AG04449 (cell line): ENCODE measurements at regions not wholly inside any gene's neighbourhood (a gene's known extent, or its start where the extent isn't known, plus 50 kb on each side); places are given as distances from the start of the nearest gene placed in this dataset.
"Not testable (repeated sequence)": the region's sequence is repeated elsewhere in the genome, so short reads cannot be mapped to it uniquely, and the experiment has no call there.

Source experiments
- CTCF ChIA-PET: fragments of 350-600 bp; formaldehyde crosslinking; extraction: SDS; loops from one replicate; lab custom pipeline; 2021; ENCODE audit warnings: antibody characterized with exemption; lab: Yijun Ruan, JAX
- POLR2A ChIA-PET: fragments of 400-600, 350-600 bp; formaldehyde crosslinking; extraction: SDS; loops from one replicate; lab custom pipeline; 2020; ENCODE audit warnings: antibody characterized with exemption, inconsistent platforms; lab: Yijun Ruan, JAX
- DNase-seq: peaks from one replicate; pipeline ENCODE4 v3.0.0-alpha.2; 2010; ENCODE audit warnings: low read depth, low spot score
- H3K4me3 ChIP-seq: 2 replicates; pipeline ENCODE4 v1.5.1; 2011; ENCODE audit warnings: low read depth, mild to moderate bottlenecking, control low read depth, low read length
- CTCF ChIP-seq: IDR thresholded peaks from one replicate; pipeline ENCODE4 v1.5.1; 2011; ENCODE audit warnings: mild to moderate bottlenecking, moderate library complexity, low read length, control low read depth, inconsistent platforms; ENCODE audit not compliant: insufficient read depth; ENCODE audit errors: missing control alignments

- ChIA-PET CTCF (interaction anchor here (0.9 to 2.8 kb wide), 8 partner anchors 11 to 306 kb away, joined by 3 to 22 read pairs (median 4); no protein-coding TSS in a partner anchor), POLR2A (interaction anchor here (0.7 kb wide), 1 partner anchor 183 kb away, joined by 3 read pairs; the partner anchor contains the start of gene LMCD1)
- TF ChIP-seq CTCF = no peak
Measured at GRCh38 chr3:8317661-8318649, 183.7 kb upstream of the LMCD1 start.

GRCh38 chr3:8319935-8320634 is 181.5 kb upstream of the LMCD1 start:
- H3K4me3 ChIP-seq = no peak overlapping the region
- ChIA-PET CTCF (interaction anchor here (1.8 to 8.8 kb wide), 3 partner anchors 17 to 302 kb away, joined by 4 to 171 read pairs (median 22); no protein-coding TSS in a partner anchor), POLR2A (no interaction called here)
- TF ChIP-seq CTCF = no peak
- peak; percentile 69 for DNase-seq

More at GRCh38 chr3:8317661-8318649, 183.7 kb upstream of the LMCD1 start:
- DNase-seq = peak; percentile 40
- H3K4me3 ChIP-seq = no peak overlapping the region

- H3K4me3 ChIP-seq = no peak overlapping the region
- CTCF ChIA-PET = interaction anchor here (1.5 to 8.8 kb wide), 3 partner anchors 18 to 96 kb away, joined by 6 to 171 read pairs (median 22); no protein-coding TSS in a partner anchor
- no peak for TF ChIP-seq CTCF
- DNase-seq = no peak
- POLR2A ChIA-PET = no interaction called here
Measured at GRCh38 chr3:8320711-8321458, 180.7 kb upstream of the LMCD1 start.

- no peak for DNase-seq
- ChIA-PET CTCF (interaction anchor here (0.6 to 8.8 kb wide), 22 partner anchors 8 to 300 kb away, joined by 3 to 171 read pairs (median 4); no protein-coding TSS in a partner anchor), POLR2A (no interaction called here)
- TF ChIP-seq CTCF = peak; percentile 75
- no peak overlapping the region for H3K4me3 ChIP-seq
Measured at GRCh38 chr3:8324747-8325146, 176.9 kb upstream of the LMCD1 start.

- POLR2A ChIA-PET = no interaction called here
- no peak for TF ChIP-seq CTCF
- CTCF ChIA-PET = interaction anchor here (0.6 to 8.8 kb wide), 11 partner anchors 12 to 297 kb away, joined by 3 to 171 read pairs (median 7); no protein-coding TSS in a partner anchor
- DNase-seq = no peak
- H3K4me3 ChIP-seq = no peak overlapping the region
Measured at GRCh38 chr3:8325306-8325705, 176.3 kb upstream of the LMCD1 start.

GRCh38 chr3:8325833-8326232 is 175.8 kb upstream of the LMCD1 start:
- DNase-seq, POLR2A ChIA-PET, H3K4me3 ChIP-seq: not testable (repeated sequence)
- CTCF ChIA-PET = interaction anchor here (0.6 to 8.8 kb wide), 7 partner anchors 12 to 296 kb away, joined by 3 to 171 read pairs (median 8); no protein-coding TSS in a partner anchor
